B cell (primary cell): ENCODE measurements at regions not wholly inside any gene's neighbourhood (a gene's known extent, or its start where the extent isn't known, plus 50 kb on each side); places are given as distances from the start of the nearest gene placed in this dataset.

Experiments
- EZH2 ChIP-seq: IDR thresholded peaks from 2 replicates; pipeline ENCODE4 v1.6.1; 2012; ENCODE audit warnings: borderline replicate concordance, low read depth, mild to moderate bottlenecking, moderate library complexity, low read length; ENCODE audit not compliant: insufficient read depth, poor library complexity, severe bottlenecking
- TF ChIP-seq, protein P1 (sequence below): fragments of 200-600 bp; IDR thresholded peaks from one replicate; pipeline ENCODE4 v1.8.0; 2022; ENCODE audit warnings: antibody characterized with exemption, mild to moderate bottlenecking

DNA sequence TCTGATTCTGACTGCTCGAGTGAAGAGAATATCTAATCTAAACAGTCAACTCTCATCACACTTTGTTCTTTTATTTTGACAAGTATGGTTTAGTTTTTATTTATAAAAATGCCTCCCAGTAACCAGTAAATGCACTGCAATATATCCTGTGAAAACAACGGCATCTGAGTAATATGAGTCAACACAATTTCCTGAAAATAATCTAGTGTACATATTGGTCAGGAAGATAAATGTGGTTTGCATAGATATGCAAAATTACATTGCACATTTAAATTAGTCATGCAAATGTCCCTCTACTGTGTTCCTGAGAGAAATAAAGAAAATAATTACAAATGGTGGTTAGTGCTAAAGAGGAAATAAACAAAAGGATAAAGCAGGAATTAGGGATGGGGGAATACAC lies 1190.7 kb upstream of the SEL1L start:
- TF ChIP-seq, protein P1, sequence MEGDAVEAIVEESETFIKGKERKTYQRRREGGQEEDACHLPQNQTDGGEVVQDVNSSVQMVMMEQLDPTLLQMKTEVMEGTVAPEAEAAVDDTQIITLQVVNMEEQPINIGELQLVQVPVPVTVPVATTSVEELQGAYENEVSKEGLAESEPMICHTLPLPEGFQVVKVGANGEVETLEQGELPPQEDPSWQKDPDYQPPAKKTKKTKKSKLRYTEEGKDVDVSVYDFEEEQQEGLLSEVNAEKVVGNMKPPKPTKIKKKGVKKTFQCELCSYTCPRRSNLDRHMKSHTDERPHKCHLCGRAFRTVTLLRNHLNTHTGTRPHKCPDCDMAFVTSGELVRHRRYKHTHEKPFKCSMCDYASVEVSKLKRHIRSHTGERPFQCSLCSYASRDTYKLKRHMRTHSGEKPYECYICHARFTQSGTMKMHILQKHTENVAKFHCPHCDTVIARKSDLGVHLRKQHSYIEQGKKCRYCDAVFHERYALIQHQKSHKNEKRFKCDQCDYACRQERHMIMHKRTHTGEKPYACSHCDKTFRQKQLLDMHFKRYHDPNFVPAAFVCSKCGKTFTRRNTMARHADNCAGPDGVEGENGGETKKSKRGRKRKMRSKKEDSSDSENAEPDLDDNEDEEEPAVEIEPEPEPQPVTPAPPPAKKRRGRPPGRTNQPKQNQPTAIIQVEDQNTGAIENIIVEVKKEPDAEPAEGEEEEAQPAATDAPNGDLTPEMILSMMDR, result no peak
- no peak for TF ChIP-seq EZH2
